ENCODE measurements at regions not wholly inside any gene's neighbourhood (a gene's known extent, or its start where the extent isn't known, plus 50 kb on each side); places are given as distances from the start of the nearest gene placed in this dataset.
"Not testable (repeated sequence)": the region's sequence is repeated elsewhere in the genome, so short reads cannot be mapped to it uniquely, and the experiment has no call there.

DNA sequence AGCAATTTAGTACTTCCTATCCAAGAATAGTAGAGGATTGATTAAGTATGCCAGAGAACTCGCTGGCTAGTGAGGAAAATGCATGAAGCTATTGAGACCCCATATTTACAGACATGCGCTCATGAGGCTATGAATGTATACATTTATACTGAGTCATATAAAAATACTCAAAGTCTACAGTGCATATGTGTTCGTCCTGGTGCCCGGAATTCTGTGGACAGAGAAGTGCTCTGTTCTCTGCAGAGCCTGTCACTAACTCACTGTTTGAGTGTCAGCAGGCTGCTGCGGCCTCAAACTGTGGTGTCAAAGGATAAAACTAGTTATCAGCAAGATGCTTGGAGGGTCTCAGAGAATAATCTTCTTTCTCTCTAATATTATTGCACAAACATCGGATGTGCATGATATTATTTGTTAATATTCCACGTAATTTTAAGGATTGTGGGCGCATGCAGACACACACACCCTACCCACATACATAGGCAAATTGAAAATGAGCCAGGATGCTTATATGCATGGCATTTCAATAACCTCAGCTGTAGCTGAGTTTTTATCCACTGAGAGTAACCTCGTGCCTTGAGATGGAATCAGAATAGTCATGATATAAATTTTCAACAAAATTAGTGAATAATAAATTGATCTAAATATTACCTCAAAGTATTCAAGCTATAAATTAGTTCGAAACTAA, 50.0 kb upstream of the TSC22D2 start:
- no peak for DNase-seq

DNA sequence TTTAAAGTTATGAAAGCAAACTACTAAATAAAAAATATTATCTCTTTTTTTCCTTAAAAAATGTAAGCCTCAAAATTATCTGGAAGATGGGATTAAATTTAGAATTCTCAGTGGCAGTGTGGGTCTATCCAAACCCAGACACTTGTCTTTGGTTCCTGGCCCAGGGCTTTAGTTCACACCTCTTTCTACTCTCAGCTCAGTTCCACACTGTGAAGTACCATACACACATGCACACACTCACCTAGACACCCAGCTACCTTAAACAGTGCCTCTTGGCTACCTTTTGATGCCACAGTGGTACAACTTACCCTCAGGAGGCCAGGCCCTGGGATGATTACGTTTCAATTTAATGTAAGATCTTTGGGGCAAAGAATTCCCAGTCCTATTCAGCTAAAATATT, 51.0 kb upstream of the TSC22D2 start:
- no peak for DNase-seq

DNA sequence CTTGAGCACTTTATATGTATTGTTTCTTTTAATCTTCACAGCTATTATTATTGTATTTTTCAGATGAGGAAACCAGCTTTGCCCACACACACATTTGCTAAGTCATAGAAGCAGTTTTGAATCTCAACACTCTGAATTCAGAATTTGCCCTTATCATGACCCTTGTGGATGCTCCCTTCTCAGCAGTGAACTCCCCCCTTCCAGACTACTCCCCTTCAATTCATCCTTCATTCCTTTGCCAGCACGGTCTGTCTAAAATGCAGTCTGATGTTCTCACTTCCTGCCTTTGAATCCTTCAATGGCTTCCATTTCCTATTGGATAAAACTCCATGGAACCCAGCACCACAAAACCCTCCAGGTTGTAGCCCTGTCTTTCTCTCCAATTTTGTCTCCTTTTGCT, 52.5 kb upstream of the TSC22D2 start:
- DNase-seq = no peak

DNA sequence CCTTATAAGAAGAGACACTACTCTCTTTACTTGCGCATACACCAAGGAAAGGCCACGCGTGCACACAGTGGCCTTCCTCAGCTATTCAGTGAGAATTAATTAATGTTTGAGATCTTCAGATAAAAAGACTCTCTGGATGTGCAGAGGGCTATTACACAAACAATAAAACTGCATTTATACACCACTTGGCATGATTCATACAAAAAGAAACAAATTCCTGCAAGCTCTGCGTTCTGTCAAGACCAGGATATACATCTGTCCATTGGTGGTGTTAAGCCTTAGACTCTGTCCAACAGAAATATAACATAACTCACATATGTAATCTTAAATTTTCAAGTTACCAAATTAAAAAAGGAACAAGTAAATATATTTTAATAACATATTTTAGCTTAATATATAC, 55.2 kb upstream of the TSC22D2 start:
- no peak for DNase-seq

DNA sequence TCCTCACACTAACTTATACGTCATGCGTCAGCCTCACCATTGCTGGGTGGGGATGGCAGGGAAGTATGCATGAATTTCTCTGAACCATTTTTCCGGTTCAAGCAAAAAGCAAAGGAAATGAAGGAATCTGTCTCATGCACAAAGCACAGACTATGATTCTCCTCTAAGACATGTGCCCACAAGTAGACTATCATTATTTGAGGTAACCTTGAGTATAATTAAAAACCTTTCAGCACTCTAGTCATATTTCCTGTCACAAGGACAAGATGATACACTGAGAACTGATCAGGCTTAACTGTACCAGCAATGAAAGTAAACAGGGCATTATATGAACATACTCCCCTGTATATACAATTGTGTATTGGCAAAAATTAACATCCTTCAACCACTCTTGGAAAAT, 56.7 kb upstream of the TSC22D2 start:
- no peak for DNase-seq

DNA sequence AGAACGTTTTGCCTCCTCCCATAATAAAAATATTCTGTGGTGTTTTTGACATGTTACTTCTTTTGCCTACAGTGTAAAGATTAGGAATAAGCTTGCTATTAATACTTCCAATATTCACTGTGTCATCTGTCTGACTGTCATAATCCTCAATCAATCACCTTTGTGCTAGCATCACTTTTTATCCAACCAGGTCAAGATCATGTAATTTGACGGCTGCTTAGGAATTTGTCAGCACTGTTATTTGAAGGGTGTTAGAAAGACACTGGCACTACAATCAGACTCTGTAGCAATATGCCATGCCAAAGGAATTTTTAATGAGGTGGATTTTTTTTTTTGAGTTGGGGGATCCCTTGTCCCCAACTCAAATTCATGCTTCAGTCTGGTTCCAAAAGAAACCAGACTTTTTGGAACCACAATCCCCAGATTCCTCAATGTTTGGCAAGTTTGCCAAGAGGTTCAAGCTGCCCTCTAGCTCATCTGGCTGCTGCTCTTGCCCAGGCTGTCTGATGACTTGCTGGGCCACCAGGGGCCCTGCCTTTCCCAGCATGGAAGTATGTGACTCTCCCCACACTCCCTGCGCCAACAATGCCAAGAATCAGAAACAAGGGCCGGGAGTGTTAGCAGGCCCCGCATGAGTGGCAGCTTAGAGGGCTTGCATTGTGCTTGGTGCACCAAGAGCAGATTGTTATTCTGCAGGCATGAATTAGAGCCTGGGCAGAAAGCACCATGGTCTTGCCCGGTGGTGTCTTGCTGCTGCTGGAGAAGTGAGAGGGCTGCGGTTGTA, 58.6 kb upstream of the TSC22D2 start:
- no peak for DNase-seq

DNA sequence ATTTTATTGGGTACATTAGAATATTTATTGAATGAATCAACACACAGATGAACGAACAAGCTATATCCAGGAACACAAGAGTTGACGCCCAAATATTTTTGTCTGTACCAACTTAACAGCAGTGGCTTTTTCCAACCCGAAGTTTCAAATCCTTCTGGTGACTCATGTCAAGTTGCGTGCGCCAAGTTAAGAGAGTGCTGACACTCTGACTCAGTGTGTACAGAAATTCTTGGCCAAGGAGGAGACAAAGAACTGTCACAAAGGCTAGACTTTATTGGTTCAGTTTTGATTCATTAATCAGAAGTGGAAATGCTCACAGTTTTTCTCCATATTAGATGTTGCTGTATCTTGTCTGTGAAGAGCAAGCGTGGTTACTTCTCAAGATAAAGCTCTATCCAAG, 59.6 kb upstream of the TSC22D2 start:
- DNase-seq = no peak

DNA sequence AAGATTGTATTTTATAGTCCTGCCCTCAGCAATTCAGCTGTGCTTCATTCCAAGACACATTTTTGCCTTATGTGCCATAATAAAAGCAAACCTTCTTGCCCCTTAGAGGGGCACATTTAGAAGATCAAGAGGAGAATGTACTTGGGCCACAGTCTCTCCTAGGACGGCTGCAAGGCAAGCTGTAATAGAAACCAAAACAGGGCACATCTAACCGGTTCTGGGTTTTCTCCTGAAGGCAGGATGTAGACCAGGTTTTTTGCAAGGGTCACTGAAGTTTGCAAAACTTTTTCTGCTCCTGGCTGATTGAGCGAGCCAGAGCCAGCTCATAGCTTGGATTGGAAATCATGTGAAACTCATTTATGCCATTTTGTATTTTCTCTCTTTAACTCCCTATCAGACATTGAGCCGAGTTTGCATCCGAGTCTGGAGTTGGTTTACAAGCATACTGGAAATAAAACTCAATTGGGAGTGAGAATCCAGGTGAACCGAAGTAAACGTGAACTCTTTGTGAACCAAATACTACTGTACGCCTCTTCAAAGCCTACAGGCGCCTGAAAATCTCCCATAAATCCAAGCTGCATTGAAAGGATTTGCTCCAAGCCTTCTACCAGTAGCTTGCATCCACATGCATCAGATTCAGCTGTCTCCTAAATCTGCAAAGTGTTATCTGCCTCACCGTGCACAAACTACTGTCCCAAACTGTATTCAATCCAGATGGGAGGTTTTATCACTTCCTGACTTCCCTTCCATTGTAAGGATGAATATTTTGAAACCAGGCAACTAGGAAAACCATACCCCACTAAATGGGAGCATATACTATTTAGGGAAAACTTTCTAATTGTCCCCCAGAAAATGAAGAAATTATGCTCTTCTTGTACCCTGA, 60.9 kb upstream of the TSC22D2 start:
- no peak for DNase-seq

DNA sequence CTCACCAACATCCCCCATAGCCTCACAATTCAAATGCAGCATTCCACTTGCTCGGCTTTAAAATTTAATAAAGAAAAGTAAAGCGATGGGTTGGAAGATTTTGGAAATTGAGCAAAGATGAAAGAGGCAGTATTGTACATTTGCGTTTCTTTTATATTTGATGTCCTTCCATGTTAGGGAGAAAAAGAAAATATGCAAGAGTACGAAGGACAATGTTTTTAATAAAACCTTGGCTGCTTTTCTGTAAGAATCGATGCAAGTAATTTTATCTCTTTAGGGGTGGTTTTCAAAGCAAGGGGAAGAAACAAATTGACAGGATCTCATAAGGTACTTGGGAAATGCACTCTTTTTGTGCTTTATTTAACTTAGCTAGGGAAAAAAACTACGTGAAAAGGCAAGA, 61.8 kb upstream of the TSC22D2 start:
- no peak for DNase-seq

DNA sequence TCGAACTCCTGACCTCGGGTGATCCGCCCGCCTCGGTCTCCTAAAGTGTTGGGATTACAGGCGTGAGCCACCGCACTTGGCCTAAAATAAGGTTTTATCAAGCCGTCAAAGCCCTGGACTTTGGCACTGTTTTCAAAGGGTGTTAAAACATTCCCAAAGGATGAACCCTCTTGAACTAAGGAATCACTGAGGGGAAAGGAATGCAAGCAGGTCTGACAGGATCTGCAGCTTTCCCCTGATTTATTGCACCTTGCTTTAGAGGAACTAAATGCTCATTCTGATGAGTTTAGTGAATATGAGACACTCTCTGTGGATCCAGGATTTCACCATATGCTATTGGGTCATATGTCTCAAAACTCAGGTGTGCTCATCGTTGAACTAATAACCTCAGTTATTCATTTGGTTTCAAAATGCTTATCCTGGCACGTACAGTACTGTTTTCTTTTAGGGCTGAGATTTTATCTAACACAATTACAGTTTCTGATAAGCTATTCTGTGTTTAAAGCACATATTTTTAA, 63.0 kb upstream of the TSC22D2 start:
- no peak for DNase-seq

DNA sequence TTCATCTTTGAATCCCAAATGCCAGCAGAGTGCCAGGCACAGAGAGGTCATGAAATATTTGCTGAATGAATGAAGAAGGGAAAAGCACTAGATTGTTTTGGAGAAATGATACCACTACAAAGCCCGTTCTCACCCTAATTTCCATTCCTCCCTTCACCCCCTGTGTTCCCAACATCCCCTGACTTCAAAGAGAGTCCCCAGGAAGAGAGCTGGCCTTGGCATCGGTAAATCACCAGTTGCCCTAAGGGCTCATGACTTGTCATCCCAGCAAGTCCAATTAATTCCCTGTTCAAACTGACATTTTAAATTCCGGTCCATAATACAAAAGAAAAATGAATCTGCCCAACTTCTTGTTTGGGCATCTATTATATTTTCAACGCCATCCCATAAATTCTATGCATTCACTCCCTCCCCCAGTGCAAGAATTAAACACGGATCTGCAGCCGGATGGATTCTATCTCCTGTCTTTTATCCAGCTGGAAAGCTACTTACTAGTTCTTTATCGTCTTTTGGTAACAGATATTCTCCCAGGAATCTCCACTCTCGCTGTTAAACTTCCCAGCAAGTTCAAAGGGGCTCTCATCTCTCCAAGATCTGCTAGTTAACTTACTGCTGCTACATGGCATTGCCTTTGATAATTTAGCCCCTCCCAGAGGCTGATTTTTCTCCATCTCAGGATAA, 63.9 kb upstream of the TSC22D2 start:
- DNase-seq = no peak

DNA sequence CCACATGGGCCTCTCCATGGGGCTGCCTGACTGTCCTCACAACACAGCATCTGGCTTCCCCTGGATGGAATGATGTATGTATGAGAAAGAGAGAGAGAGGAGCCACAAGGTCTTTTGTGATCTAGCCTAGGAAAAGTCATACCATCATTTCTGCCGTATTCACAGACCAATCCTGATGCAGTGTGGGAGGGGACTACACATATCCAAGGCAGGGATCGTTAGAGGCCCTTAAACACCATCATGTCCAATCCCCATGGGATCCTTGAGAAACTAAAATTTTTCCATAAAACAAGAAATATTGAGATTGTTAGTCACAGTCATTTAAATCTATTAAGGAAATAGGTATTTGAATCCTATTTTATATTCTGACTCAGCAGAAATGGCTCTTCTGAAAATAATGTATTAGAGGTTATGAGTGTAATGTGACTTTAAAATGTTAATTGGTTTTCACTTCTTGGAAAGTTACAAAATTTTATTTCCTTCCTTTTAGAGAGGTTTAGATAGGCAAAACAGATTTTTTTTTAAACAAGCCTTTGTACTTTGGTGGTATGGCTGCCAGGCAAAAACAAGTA, 65.1 kb upstream of the TSC22D2 start:
- DNase-seq = no peak

DNA sequence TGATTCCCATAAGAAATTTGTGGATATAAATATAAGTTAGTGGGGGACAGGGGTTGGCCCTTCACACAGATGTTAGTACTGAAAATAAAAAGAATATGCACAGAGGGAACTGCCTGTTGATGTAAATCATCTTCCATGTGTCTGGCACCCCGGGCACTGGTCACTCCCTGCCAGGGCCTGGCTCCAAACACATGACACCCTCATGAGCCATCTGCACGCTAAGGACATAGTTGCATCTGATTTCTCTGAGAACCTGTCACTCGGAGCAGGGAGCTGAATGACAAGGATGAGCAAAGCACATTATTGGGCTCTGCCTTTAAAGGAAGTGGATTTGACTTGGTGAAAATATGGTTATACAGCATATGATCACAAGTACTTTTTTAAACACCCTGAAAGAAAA, 66.2 kb upstream of the TSC22D2 start:
- no peak for DNase-seq

DNA sequence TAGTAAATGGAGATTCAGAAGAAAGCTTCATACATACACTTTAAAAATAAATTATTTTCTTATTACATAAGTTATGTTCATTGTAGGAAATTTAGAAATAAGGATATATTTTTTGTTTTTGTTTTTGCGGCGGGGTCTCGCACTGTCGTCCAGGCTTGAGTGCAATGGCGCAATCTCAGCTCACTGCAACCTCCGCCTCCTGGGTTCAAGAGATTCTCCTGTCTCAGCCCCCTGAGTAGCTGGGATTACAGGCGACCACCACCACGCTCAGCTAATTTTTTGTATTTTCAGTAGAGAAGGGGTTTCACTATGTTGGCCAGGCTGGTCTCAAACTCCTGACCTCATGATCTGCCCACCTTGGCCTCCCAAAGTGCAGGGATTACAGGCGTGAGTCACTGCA, 71.7 kb upstream of the TSC22D2 start:
- DNase-seq = not testable (repeated sequence)

DNA sequence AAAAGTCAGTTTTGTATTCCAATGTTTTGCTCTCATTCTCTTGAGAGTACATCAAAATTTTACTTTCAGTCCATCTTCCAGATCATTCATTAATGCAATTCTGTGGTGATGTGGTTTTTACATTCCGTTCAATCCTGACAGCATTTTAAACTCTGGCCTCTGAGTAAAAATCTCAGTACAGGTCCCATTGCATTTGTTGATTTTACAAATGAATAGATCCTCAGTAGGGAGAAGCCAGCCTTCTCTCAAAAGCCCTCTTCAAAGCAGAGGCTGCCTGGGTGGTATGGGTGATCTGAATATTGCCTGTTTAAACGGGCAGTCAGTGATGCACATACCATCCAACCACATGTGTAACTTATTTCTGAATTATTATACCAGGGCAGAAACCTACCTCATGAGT, 72.5 kb upstream of the TSC22D2 start:
- DNase-seq = no peak

DNA sequence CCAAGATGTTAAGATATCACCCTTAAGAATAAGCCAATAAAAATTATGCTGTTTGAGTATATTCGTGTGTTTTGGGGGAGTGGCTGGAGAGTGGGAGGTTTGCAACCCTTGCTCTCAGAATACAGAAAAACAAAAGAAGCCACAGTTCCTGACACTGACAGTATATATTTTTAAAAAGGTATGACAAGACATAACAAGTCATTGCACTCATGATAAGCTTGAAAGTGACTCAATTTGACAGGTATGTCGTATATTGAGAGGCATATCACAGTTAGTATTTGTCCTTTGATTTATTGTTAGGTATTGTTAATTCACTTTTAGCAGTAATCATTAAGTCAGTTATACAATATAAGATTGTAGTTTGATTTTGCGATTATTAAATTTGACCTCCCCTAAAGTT, 73.1 kb upstream of the TSC22D2 start:
- no peak for DNase-seq

DNA sequence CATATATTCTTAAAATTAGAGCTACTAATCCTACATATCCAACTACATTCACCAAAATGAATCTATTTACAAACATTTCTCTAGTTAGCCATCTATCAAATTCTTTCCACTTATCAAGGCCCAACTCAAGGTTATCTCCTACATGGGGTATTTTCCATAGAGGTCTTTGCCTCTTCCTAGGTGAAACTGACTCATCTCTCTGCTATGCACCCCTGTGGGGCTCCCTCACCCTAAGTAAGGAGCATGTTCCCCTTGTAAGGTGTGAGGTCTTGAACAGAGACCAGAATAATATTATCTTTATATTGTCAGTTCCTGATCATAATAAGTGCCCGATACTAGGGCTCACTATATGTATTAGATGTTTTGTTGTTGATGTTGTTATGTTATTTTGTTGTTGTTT, 74.6 kb upstream of the TSC22D2 start:
- no peak for DNase-seq

DNA sequence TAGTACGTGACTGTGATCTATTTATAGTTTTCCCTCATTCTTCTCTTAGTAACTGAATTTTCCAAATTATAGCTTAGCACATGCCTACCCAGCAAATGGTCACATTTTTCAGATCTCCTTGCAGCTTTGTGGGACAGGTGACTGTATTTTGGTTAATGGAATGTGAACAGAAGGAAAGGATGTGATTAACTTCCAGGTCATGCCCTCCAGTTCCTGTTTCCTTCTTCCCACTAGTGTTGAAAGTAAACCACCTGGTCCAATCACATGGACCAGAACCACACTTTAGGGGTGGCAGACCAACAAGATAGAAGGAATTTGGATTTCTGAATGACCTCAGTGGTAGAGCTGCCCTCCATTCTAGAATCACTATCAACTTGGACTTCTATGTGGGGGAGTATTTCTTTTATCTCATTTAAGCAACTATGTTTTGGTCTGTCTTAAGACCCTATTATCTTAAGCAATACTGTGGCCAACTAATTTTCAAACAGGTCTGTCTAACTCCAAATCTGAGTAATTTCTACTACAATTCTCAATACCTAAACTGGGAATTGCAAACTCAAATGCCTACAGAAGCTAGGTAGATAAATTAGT, 76.0 kb upstream of the TSC22D2 start:
- DNase-seq = no peak

DNA sequence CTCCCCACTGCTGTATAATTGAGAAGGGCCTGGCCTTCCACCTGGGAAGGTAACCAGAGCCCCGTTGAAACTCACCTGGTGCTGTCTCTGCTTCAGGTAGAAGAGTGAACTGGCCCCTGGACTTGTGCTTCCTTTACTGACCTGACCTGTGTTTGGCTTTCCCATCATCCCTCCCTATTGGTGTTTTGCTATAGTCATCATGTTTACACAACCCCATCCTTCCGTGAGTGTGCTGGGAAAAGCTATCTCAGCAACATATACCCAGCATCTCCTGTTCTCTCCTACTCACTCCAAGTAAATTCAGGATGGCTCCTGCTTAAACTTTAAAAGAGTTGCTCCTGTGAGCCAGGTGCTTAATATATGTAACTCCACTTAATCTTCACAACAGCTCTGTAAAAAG, 77.2 kb upstream of the TSC22D2 start:
- no peak for DNase-seq

DNA sequence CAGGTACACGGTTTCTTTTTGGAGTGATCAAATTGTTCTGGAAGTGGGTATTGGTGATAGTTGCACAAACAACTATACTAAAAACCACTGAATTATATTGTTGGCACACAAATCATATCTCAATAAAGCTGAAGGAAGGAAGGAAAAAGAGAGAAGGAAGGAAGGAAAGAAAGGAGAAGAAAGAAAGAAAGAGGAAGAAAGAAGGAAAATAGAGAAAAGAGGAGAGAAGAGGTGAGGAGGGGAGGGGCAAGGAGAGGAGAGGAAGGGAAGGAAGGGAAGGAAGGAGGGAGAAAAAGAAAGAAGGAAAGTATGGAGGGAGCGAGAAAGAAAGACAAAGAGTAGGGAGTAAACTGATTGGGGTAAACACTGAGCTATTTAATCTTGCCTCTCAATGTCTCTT, 77.9 kb upstream of the TSC22D2 start:
- DNase-seq = no peak

DNA sequence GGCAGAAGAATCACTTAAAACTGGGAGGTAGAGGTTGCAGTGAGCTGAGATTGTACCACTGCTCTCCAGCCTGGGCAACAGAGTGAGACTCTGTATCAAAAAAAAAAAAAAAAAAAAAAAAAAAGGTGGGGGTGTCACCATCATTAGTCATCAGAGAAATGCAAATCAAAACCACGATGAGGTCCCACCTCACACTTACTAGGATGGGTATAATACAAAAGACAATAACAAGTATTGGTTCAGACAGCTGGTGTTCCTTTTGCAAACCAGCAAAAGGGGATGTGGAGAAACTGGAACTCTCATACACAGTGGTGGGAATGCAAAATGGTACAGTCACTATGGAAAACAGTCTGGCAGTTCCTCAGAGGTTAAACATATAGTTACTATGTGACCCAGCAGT, 78.7 kb upstream of the TSC22D2 start:
- DNase-seq = no peak

DNA sequence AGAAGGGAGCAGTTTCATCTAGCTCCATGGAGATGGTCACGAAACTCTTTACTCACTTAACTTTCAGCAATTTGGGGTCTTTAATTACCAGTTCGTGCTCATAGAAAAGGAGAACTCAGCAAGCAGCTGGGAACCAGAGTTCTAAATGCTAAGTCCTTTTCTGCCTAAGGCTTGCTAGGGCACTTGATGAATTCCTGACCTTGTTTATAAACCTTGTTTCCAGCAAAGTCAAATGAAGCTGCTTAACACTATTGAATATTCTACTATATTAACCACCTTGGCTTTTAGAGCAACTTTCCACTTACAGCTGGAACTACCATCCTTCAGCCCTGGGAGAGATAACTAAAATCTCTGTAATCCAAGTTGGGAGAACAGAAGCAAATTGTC, 79.5 kb upstream of the TSC22D2 start:
- no peak for DNase-seq
